PC-9 (cell line): ENCODE measurements at regions not wholly inside any gene's neighbourhood (a gene's known extent, or its start where the extent isn't known, plus 50 kb on each side); places are given as distances from the start of the nearest gene placed in this dataset.

Experiments used
- BruUV-seq: library from RNA; stranded (reverse); fragments of 400-500 nt; replicated peaks from 2 replicates; lab custom pipeline; 2021; lab: Mats Ljungman, UMichigan
- CTCF ChIA-PET: fragments of 300-600 bp; sonication (Branson Sonifier 250); formaldehyde crosslinking; loops from one replicate; lab custom pipeline; 2022; ENCODE audit warnings: antibody characterized with exemption; lab: Charles Lee
- POLR2A ChIA-PET: fragments of 300-600 bp; sonication (Branson Sonifier 250); formaldehyde crosslinking; loops from one replicate; lab custom pipeline; 2022; ENCODE audit warnings: antibody characterized with exemption; ENCODE audit not compliant: unreplicated experiment; lab: Charles Lee
- DNase-seq, 2 experiments: peaks; one replicate each; pipeline versions ENCODE4 v3.0.0 to v3.0.0-alpha.2; 2015 to 2022; ENCODE audit warnings: mixed read lengths in 1 of 2
- H2AFZ ChIP-seq: fragments of 200-600 bp; sonication (generic); 2 replicates; pipeline ENCODE4 v1.8.1; 2017; ENCODE audit warnings: antibody characterized with exemption
- H3F3A ChIP-seq: fragments of 200-600 bp; sonication (generic); 2 replicates; pipeline ENCODE4 v1.8.1; 2017; ENCODE audit warnings: antibody characterized with exemption, mild to moderate bottlenecking, low read depth; ENCODE audit not compliant: insufficient read depth
- H3K27ac ChIP-seq: fragments of 200-600 bp; sonication (generic); 2 replicates; pipeline ENCODE4 v1.6.1; 2016; ENCODE audit warnings: mixed run types
- H3K27me3 ChIP-seq: fragments of 200-600 bp; sonication (generic); 2 replicates; pipeline ENCODE4 v1.6.1; 2016; ENCODE audit warnings: low read depth, mixed run types; ENCODE audit not compliant: insufficient read depth
- H3K36me3 ChIP-seq: fragments of 200-600 bp; sonication (generic); 2 replicates; pipeline ENCODE4 v1.6.1; 2016; ENCODE audit warnings: low read depth, mixed run types
- H3K4me1 ChIP-seq: fragments of 200-600 bp; sonication (generic); replicated peaks from 2 replicates; pipeline ENCODE4 v1.6.1; 2016; ENCODE audit warnings: mixed run types; ENCODE audit not compliant: insufficient read depth
- H3K4me2 ChIP-seq: fragments of 200-600 bp; sonication (generic); 2 replicates; pipeline ENCODE4 v1.6.1; 2017; ENCODE audit warnings: mixed run types
- H3K4me3 ChIP-seq: fragments of 200-600 bp; sonication (generic); 2 replicates; pipeline ENCODE4 v1.6.1; 2016; ENCODE audit warnings: mixed run types
- H3K79me2 ChIP-seq: fragments of 200-600 bp; sonication (generic); 2 replicates; pipeline ENCODE4 v1.6.1; 2017; ENCODE audit warnings: low read depth, mixed run types
- H3K9me2 ChIP-seq: fragments of 200-600 bp; sonication (generic); 2 replicates; pipeline ENCODE4 v1.8.1; 2017; ENCODE audit warnings: mild to moderate bottlenecking; ENCODE audit not compliant: insufficient read depth
- H3K9me3 ChIP-seq: fragments of 200-600 bp; sonication (generic); 2 replicates; pipeline ENCODE4 v1.8.1; 2016; ENCODE audit warnings: low read depth; ENCODE audit not compliant: insufficient read depth
- H4K20me1 ChIP-seq: fragments of 200-600 bp; sonication (generic); 2 replicates; pipeline ENCODE4 v1.8.1; 2017; ENCODE audit not compliant: insufficient read depth
- EZH2 ChIP-seq: fragments of 200-600 bp; sonication (generic); IDR thresholded peaks from 2 replicates; pipeline ENCODE4 v1.8.0; 2017; ENCODE audit warnings: antibody characterized with exemption, low read depth
- intact Hi-C: fragments of 100-400 bp; cut with micrococcal nuclease; formaldehyde crosslinking; loops from one replicate; pipeline ENCODE4 v1.10.0; 2022; ENCODE audit not compliant: unreplicated experiment
- TF ChIP-seq, protein P1 (sequence below): fragments of 200-600 bp; sonication (generic); conservative IDR thresholded peaks from 2 replicates; pipeline ENCODE4 v1.6.1; 2017; ENCODE audit warnings: mixed run types, antibody characterized with exemption, mild to moderate bottlenecking, moderate library complexity

- H2AFZ ChIP-seq = no peak overlapping the region
- 0 out of 2 replicates have a peak, but pooled peaks cover 7% of the 10 kb centered on the region for H3K9me2 ChIP-seq
- intact Hi-C loops = no loop called here
- no peaks in the 10 kb centered on the region for H4K20me1 ChIP-seq
- H3K27me3 ChIP-seq = no peaks in the 10 kb centered on the region
- peaks cover 12% of the 10 kb centered on the region for H3F3A ChIP-seq
- CTCF ChIA-PET = no interaction called here
- TF ChIP-seq EZH2 = no peak
- TF ChIP-seq, protein P1, sequence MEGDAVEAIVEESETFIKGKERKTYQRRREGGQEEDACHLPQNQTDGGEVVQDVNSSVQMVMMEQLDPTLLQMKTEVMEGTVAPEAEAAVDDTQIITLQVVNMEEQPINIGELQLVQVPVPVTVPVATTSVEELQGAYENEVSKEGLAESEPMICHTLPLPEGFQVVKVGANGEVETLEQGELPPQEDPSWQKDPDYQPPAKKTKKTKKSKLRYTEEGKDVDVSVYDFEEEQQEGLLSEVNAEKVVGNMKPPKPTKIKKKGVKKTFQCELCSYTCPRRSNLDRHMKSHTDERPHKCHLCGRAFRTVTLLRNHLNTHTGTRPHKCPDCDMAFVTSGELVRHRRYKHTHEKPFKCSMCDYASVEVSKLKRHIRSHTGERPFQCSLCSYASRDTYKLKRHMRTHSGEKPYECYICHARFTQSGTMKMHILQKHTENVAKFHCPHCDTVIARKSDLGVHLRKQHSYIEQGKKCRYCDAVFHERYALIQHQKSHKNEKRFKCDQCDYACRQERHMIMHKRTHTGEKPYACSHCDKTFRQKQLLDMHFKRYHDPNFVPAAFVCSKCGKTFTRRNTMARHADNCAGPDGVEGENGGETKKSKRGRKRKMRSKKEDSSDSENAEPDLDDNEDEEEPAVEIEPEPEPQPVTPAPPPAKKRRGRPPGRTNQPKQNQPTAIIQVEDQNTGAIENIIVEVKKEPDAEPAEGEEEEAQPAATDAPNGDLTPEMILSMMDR = no peak
- H3K27ac ChIP-seq = no peak overlapping the region
- H3K4me1 ChIP-seq = peaks cover 27% of the 10 kb centered on the region
- H3K79me2 ChIP-seq = no peaks in the 10 kb centered on the region
- BruUV-seq = no TSS peak
- H3K36me3 ChIP-seq = no peaks in the 10 kb centered on the region
- H3K4me2 ChIP-seq = no peak overlapping the region
- peaks cover 19% of the 10 kb centered on the region for H3K9me3 ChIP-seq
- no peak for DNase-seq
- POLR2A ChIA-PET = interaction anchor here (0.6 kb wide), 1 partner anchor 1211 kb away, joined by 4 read pairs; no protein-coding TSS in a partner anchor
- no peak overlapping the region for H3K4me3 ChIP-seq
These were observed 70.3 kb upstream of the HDAC9 start for GRCh38 chr7:18425227-18425626.

GRCh38 chr7:18425838-18426445, 69.6 kb upstream of the HDAC9 start:
- no peak overlapping the region for H3K27ac ChIP-seq
- BruUV-seq = no TSS peak
- peaks cover 27% of the 10 kb centered on the region for H3K4me1 ChIP-seq
- no peaks in the 10 kb centered on the region for H3K79me2 ChIP-seq
- intact Hi-C loops = no loop called here
- no peak overlapping the region for H3K4me3 ChIP-seq
- no peaks in the 10 kb centered on the region for H4K20me1 ChIP-seq
- ChIA-PET POLR2A (interaction anchor here (0.6 kb wide), 1 partner anchor 1210 kb away, joined by 4 read pairs; no protein-coding TSS in a partner anchor), CTCF (no interaction called here)
- peaks cover 19% of the 10 kb centered on the region for H3K9me3 ChIP-seq
- no peaks in the 10 kb centered on the region for H3K36me3 ChIP-seq
- DNase-seq = no peak
- H2AFZ ChIP-seq = no peak overlapping the region
- H3K4me2 ChIP-seq = no peak overlapping the region
- no peaks in the 10 kb centered on the region for H3K27me3 ChIP-seq
- TF ChIP-seq, protein P1 = no peak
- TF ChIP-seq EZH2 = no peak
- 0 out of 2 replicates have a peak, but pooled peaks cover 7% of the 10 kb centered on the region for H3K9me2 ChIP-seq
- H3F3A ChIP-seq = peaks cover 12% of the 10 kb centered on the region

GRCh38 chr7:18426564-18427226, 68.9 kb upstream of the HDAC9 start:
- Histone ChIP-seq H3K9me2 (0 out of 2 replicates have a peak, but pooled peaks cover 7% of the 10 kb centered on the region), H3K4me2 (peak overlapping the region; percentile 5; the same call in 1 of the 2 replicates), H3F3A (peaks cover 12% of the 10 kb centered on the region), H3K9me3 (peaks cover 19% of the 10 kb centered on the region), H2AFZ (peak overlapping the region; percentile 25), H3K27ac (peak overlapping the region; percentile 39), H3K27me3 (no peaks in the 10 kb centered on the region), H4K20me1 (no peaks in the 10 kb centered on the region), H3K4me3 (no peak overlapping the region), H3K79me2 (no peaks in the 10 kb centered on the region), H3K36me3 (no peaks in the 10 kb centered on the region), H3K4me1 (peaks cover 27% of the 10 kb centered on the region)
- peak in 1 of 2 experiments; percentile 62 for DNase-seq
- ChIA-PET CTCF (no interaction called here), POLR2A (no interaction called here)
- intact Hi-C loops = no loop called here
- TF ChIP-seq, protein P1 = no peak
- TF ChIP-seq EZH2 = no peak
- BruUV-seq = no TSS peak
